OCI-LY3 (cell line): ENCODE measurements at regions not wholly inside any gene's neighbourhood (a gene's known extent, or its start where the extent isn't known, plus 50 kb on each side); places are given as distances from the start of the nearest gene placed in this dataset.

Source experiments
- H2AFZ ChIP-seq: fragments of 200-600, 300-600 bp; shearing (Covaris generic); 2 replicates; pipeline ENCODE4 v1.6.0; 2014; ENCODE audit warnings: antibody characterized with exemption, low read depth, low read length
- H3K27ac ChIP-seq: fragments of 200-600, 300-600 bp; sonication (generic); 2 replicates; pipeline ENCODE4 v1.5.1; 2014; ENCODE audit warnings: mild to moderate bottlenecking, low read length, moderate library complexity, mixed read lengths
- H3K27me3 ChIP-seq: fragments of 200-600, 300-600 bp; sonication (generic); 2 replicates; pipeline ENCODE4 v1.6.1; 2014; ENCODE audit warnings: low read depth, low read length, mixed read lengths
- H3K36me3 ChIP-seq: fragments of 200-600, 300-600 bp; sonication (generic); replicated peaks from 2 replicates; pipeline ENCODE3; 2014; ENCODE audit warnings: low read depth, low read length, mixed read lengths
- H3K4me1 ChIP-seq: fragments of 300-600, 200-600 bp; sonication (generic); 2 replicates; pipeline ENCODE4 v1.6.1; 2014; ENCODE audit warnings: low read length, mixed read lengths
- H3K4me2 ChIP-seq: fragments of 200-600, 300-600 bp; sonication (generic); 2 replicates; pipeline ENCODE4 v1.6.1; 2014; ENCODE audit warnings: low read length, mixed read lengths
- H3K4me3 ChIP-seq: fragments of 300-600, 200-600 bp; sonication (generic); 2 replicates; pipeline ENCODE4 v1.5.1; 2014; ENCODE audit warnings: antibody characterized with exemption, mild to moderate bottlenecking, low read length, moderate library complexity
- H3K79me2 ChIP-seq: fragments of 300-600, 200-600 bp; shearing (Covaris generic); 2 replicates; pipeline ENCODE4 v1.6.1; 2014; ENCODE audit warnings: mild to moderate bottlenecking, low read length, mixed read lengths
- H3K9ac ChIP-seq: fragments of 300-600, 200-600 bp; shearing (Covaris generic); 2 replicates; pipeline ENCODE4 v1.6.0; 2014; ENCODE audit warnings: mild to moderate bottlenecking, low read length, moderate library complexity
- H3K9me3 ChIP-seq: fragments of 200-600, 300-600 bp; shearing (Covaris generic); 2 replicates; pipeline ENCODE4 v1.6.1; 2014; ENCODE audit warnings: low read length, mixed read lengths; ENCODE audit not compliant: insufficient read depth
- H4K20me1 ChIP-seq: fragments of 200-600, 300-600 bp; sonication (generic); 2 replicates; pipeline ENCODE4 v1.6.1; 2016; ENCODE audit warnings: low read length, mixed read lengths; ENCODE audit not compliant: insufficient read depth
- CTCF ChIP-seq: fragments of 200-600, 300-600 bp; sonication (generic); IDR thresholded peaks from 2 replicates; pipeline ENCODE4 v1.5.1; 2014; ENCODE audit warnings: antibody characterized with exemption, low read length, low read depth
- EZH2phosphoT487 ChIP-seq: fragments of 200-600 bp; shearing (Covaris generic); IDR thresholded peaks from 2 replicates; pipeline ENCODE4 v1.6.1; 2018; ENCODE audit warnings: antibody characterized with exemption, mixed run types, low read depth

GRCh38 chr22:47940211-47940610 is 1177.8 kb downstream of the TBC1D22A start:
- no peaks in the 10 kb centered on the region for H3K79me2 ChIP-seq
- peaks cover 4% of the 10 kb centered on the region; the same call in 1 of the 2 replicates for H3K9me3 ChIP-seq
- H4K20me1 ChIP-seq: no peaks in the 10 kb centered on the region
- H3K4me3 ChIP-seq: no peak overlapping the region
- H3K27me3 ChIP-seq: no peaks in the 10 kb centered on the region
- H3K36me3 ChIP-seq: no peaks in the 10 kb centered on the region
- peaks cover 17% of the 10 kb centered on the region for H3K4me1 ChIP-seq
- H2AFZ ChIP-seq: no peak overlapping the region
- H3K9ac ChIP-seq: no peak overlapping the region
- H3K27ac ChIP-seq: no peak overlapping the region
- TF ChIP-seq EZH2phosphoT487 (no peak), CTCF (no peak)
- no peak overlapping the region for H3K4me2 ChIP-seq

GRCh38 chr22:47933891-47934290 is 1171.4 kb downstream of the TBC1D22A start:
- H3K4me2 ChIP-seq: no peak overlapping the region
- H3K27ac ChIP-seq: no peak overlapping the region

GRCh38 chr22:47933226-47933625 is 1170.8 kb downstream of the TBC1D22A start:
- no peaks in the 10 kb centered on the region for H3K27me3 ChIP-seq
- TF ChIP-seq EZH2phosphoT487: no peak
- H4K20me1 ChIP-seq: no peaks in the 10 kb centered on the region
- no peak overlapping the region for H2AFZ ChIP-seq
- H3K27ac ChIP-seq: no peak overlapping the region
- no peaks in the 10 kb centered on the region for H3K36me3 ChIP-seq
- peaks cover 14% of the 10 kb centered on the region for H3K9me3 ChIP-seq
- no peak overlapping the region for H3K4me2 ChIP-seq
- H3K4me3 ChIP-seq: no peak overlapping the region
- no peaks in the 10 kb centered on the region for H3K79me2 ChIP-seq
- no peak overlapping the region for H3K9ac ChIP-seq
- no peaks in the 10 kb centered on the region for H3K4me1 ChIP-seq

More at GRCh38 chr22:47933891-47934290, 1171.4 kb downstream of the TBC1D22A start:
- no peak overlapping the region for H3K4me3 ChIP-seq
- H3K4me1 ChIP-seq: no peaks in the 10 kb centered on the region
- H3K79me2 ChIP-seq: no peaks in the 10 kb centered on the region
- H4K20me1 ChIP-seq: no peaks in the 10 kb centered on the region
- TF ChIP-seq EZH2phosphoT487: no peak
- TF ChIP-seq CTCF: no peak
- H3K27me3 ChIP-seq: no peaks in the 10 kb centered on the region
- no peak overlapping the region for H3K9ac ChIP-seq
- no peak overlapping the region for H2AFZ ChIP-seq
- no peaks in the 10 kb centered on the region for H3K36me3 ChIP-seq
- peaks cover 12% of the 10 kb centered on the region for H3K9me3 ChIP-seq

GRCh38 chr22:47929646-47930185 is 1167.3 kb downstream of the TBC1D22A start:
- TF ChIP-seq EZH2phosphoT487 (no peak), CTCF (no peak)
- H3K9ac ChIP-seq: no peak overlapping the region
- H4K20me1 ChIP-seq: no peaks in the 10 kb centered on the region
- no peak overlapping the region for H3K4me3 ChIP-seq
- no peaks in the 10 kb centered on the region for H3K4me1 ChIP-seq
- H3K79me2 ChIP-seq: no peaks in the 10 kb centered on the region
- H3K36me3 ChIP-seq: no peaks in the 10 kb centered on the region
- no peaks in the 10 kb centered on the region for H3K27me3 ChIP-seq
- no peak overlapping the region for H2AFZ ChIP-seq
- peaks cover 10% of the 10 kb centered on the region; the same call in 1 of the 2 replicates for H3K9me3 ChIP-seq
- H3K4me2 ChIP-seq: no peak overlapping the region
- H3K27ac ChIP-seq: no peak overlapping the region
